ENCODE measurements at regions not wholly inside any gene's neighbourhood (a gene's known extent, or its start where the extent isn't known, plus 50 kb on each side); places are given as distances from the start of the nearest gene placed in this dataset.

GRCh38 chr7:26608402-26608801, 256.0 kb downstream of the SKAP2 start:
- 75 to 86% (median 81%) methylated on average over 6 of the region's 6 CpGs for WGBS, 3 donors
- no peak for FAIRE-seq
- Histone ChIP-seq H3K9me3 (ENCODE audit: control insufficient read depth in 2 of 2, insufficient read depth in 1 of 2, low read depth in 1 of 2, low read length in 1 of 2) (no peaks in the 10 kb centered on the region), H3K36me3 (ENCODE audit: control insufficient read depth in 3 of 3, insufficient read depth in 2 of 3, low read depth in 1 of 3, low read length in 3 of 3) (no peaks in the 10 kb centered on the region), H3K4me3 (ENCODE audit: low read depth in 1 of 3, low read length in 3 of 3) (no peak overlapping the region), H3K4me1 (ENCODE audit: control insufficient read depth in 3 of 3, insufficient read depth in 2 of 3, low read depth in 1 of 3, low read length in 2 of 3) (no peaks in the 10 kb centered on the region), H3K27ac (ENCODE audit: low read depth in 1 of 3, low read length in 2 of 3) (no peak overlapping the region), H3K27me3 (ENCODE audit: control insufficient read depth in 3 of 3, insufficient read depth in 3 of 3, low read length in 3 of 3) (peaks cover 0 to 7% (median 0%) of the 10 kb centered on the region in 3 donors)
- no peak for DNase-seq

GRCh38 chr7:26609082-26609481, 255.3 kb downstream of the SKAP2 start:
- H3K27me3 ChIP-seq (ENCODE audit: control insufficient read depth in 3 of 3, insufficient read depth in 3 of 3, low read length in 3 of 3): peaks cover 0 to 3% (median 0%) of the 10 kb centered on the region in 3 donors
- H3K36me3 ChIP-seq (ENCODE audit: control insufficient read depth in 3 of 3, insufficient read depth in 2 of 3, low read depth in 1 of 3, low read length in 3 of 3): no peaks in the 10 kb centered on the region
- no peak overlapping the region for H3K27ac ChIP-seq (ENCODE audit: low read depth in 1 of 3, low read length in 2 of 3)
- DNase-seq: no peak
- FAIRE-seq: no peak
- no peaks in the 10 kb centered on the region for H3K9me3 ChIP-seq (ENCODE audit: control insufficient read depth in 2 of 2, insufficient read depth in 1 of 2, low read depth in 1 of 2, low read length in 1 of 2)
- no peaks in the 10 kb centered on the region for H3K4me1 ChIP-seq (ENCODE audit: control insufficient read depth in 3 of 3, insufficient read depth in 2 of 3, low read depth in 1 of 3, low read length in 2 of 3)
- no peak overlapping the region for H3K4me3 ChIP-seq (ENCODE audit: low read depth in 1 of 3, low read length in 3 of 3)
- 50 to 71% (median 64%) methylated on average over 2 of the region's 2 CpGs for WGBS, 3 donors

- no peak for DNase-seq
- Histone ChIP-seq H3K4me1 (ENCODE audit: control insufficient read depth in 3 of 3, insufficient read depth in 2 of 3, low read depth in 1 of 3, low read length in 2 of 3) (no peaks in the 10 kb centered on the region), H3K4me3 (ENCODE audit: low read depth in 1 of 3, low read length in 3 of 3) (no peak overlapping the region), H3K36me3 (ENCODE audit: control insufficient read depth in 3 of 3, insufficient read depth in 2 of 3, low read depth in 1 of 3, low read length in 3 of 3) (no peaks in the 10 kb centered on the region), H3K27me3 (ENCODE audit: control insufficient read depth in 3 of 3, insufficient read depth in 3 of 3, low read length in 3 of 3) (no peaks in the 10 kb centered on the region), H3K9me3 (ENCODE audit: control insufficient read depth in 2 of 2, insufficient read depth in 1 of 2, low read depth in 1 of 2, low read length in 1 of 2) (no peaks in the 10 kb centered on the region), H3K27ac (ENCODE audit: low read depth in 1 of 3, low read length in 2 of 3) (no peak overlapping the region)
- FAIRE-seq: no peak
- 74 to 82% (median 78%) methylated on average over 6 of the region's 6 CpGs for WGBS, 3 donors
These were observed 254.9 kb downstream of the SKAP2 start for GRCh38 chr7:26609532-26609931.

- Histone ChIP-seq H3K27me3 (ENCODE audit: control insufficient read depth in 3 of 3, insufficient read depth in 3 of 3, low read length in 3 of 3) (no peaks in the 10 kb centered on the region), H3K27ac (ENCODE audit: low read depth in 1 of 3, low read length in 2 of 3) (no peak overlapping the region), H3K9me3 (ENCODE audit: control insufficient read depth in 2 of 2, insufficient read depth in 1 of 2, low read depth in 1 of 2, low read length in 1 of 2) (peaks cover 0 to 3% of the 10 kb centered on the region in 2 donors), H3K36me3 (ENCODE audit: control insufficient read depth in 3 of 3, insufficient read depth in 2 of 3, low read depth in 1 of 3, low read length in 3 of 3) (no peaks in the 10 kb centered on the region), H3K4me1 (ENCODE audit: control insufficient read depth in 3 of 3, insufficient read depth in 2 of 3, low read depth in 1 of 3, low read length in 2 of 3) (no peaks in the 10 kb centered on the region), H3K4me3 (ENCODE audit: low read depth in 1 of 3, low read length in 3 of 3) (no peak overlapping the region)
- 93 to 95% (median 95%) methylated on average over 11 of the region's 11 CpGs for WGBS, 3 donors
- no peak for FAIRE-seq
- DNase-seq: no peak
These were observed 251.6 kb downstream of the SKAP2 start for GRCh38 chr7:26612742-26613141.

- FAIRE-seq (no peak), DNase-seq (no peak)
- Histone ChIP-seq H3K27me3 (ENCODE audit: control insufficient read depth in 3 of 3, insufficient read depth in 3 of 3, low read length in 3 of 3) (no peaks in the 10 kb centered on the region), H3K27ac (ENCODE audit: low read depth in 1 of 3, low read length in 2 of 3) (no peak overlapping the region), H3K9me3 (ENCODE audit: control insufficient read depth in 2 of 2, insufficient read depth in 1 of 2, low read depth in 1 of 2, low read length in 1 of 2) (peaks cover 0 to 3% of the 10 kb centered on the region in 2 donors), H3K4me1 (ENCODE audit: control insufficient read depth in 3 of 3, insufficient read depth in 2 of 3, low read depth in 1 of 3, low read length in 2 of 3) (no peaks in the 10 kb centered on the region), H3K36me3 (ENCODE audit: control insufficient read depth in 3 of 3, insufficient read depth in 2 of 3, low read depth in 1 of 3, low read length in 3 of 3) (no peaks in the 10 kb centered on the region), H3K4me3 (ENCODE audit: low read depth in 1 of 3, low read length in 3 of 3) (no peak overlapping the region)
- 85 to 90% (median 85%) methylated on average over 11 of the region's 11 CpGs for WGBS, 3 donors
These were observed 249.9 kb downstream of the SKAP2 start for GRCh38 chr7:26614503-26614902.

GRCh38 chr7:26616235-26616634, 248.2 kb downstream of the SKAP2 start:
- Histone ChIP-seq H3K9me3 (ENCODE audit: control insufficient read depth in 2 of 2, insufficient read depth in 1 of 2, low read depth in 1 of 2, low read length in 1 of 2) (peaks cover 0 to 3% of the 10 kb centered on the region in 2 donors), H3K27ac (ENCODE audit: low read depth in 1 of 3, low read length in 2 of 3) (no peak overlapping the region), H3K4me1 (ENCODE audit: control insufficient read depth in 3 of 3, insufficient read depth in 2 of 3, low read depth in 1 of 3, low read length in 2 of 3) (no peaks in the 10 kb centered on the region), H3K4me3 (ENCODE audit: low read depth in 1 of 3, low read length in 3 of 3) (no peak overlapping the region), H3K27me3 (ENCODE audit: control insufficient read depth in 3 of 3, insufficient read depth in 3 of 3, low read length in 3 of 3) (no peaks in the 10 kb centered on the region), H3K36me3 (ENCODE audit: control insufficient read depth in 3 of 3, insufficient read depth in 2 of 3, low read depth in 1 of 3, low read length in 3 of 3) (no peaks in the 10 kb centered on the region)
- DNase-seq (peak in 1 of 2 donors; percentile 2), FAIRE-seq (no peak)
- 61 to 87% (median 76%) methylated on average over 7 of the region's 7 CpGs for WGBS, 3 donors

GRCh38 chr7:26617066-26617465, 247.3 kb downstream of the SKAP2 start:
- Histone ChIP-seq H3K4me1 (ENCODE audit: control insufficient read depth in 3 of 3, insufficient read depth in 2 of 3, low read depth in 1 of 3, low read length in 2 of 3) (no peaks in the 10 kb centered on the region), H3K4me3 (ENCODE audit: low read depth in 1 of 3, low read length in 3 of 3) (no peak overlapping the region), H3K27me3 (ENCODE audit: control insufficient read depth in 3 of 3, insufficient read depth in 3 of 3, low read length in 3 of 3) (no peaks in the 10 kb centered on the region), H3K27ac (ENCODE audit: low read depth in 1 of 3, low read length in 2 of 3) (no peak overlapping the region), H3K36me3 (ENCODE audit: control insufficient read depth in 3 of 3, insufficient read depth in 2 of 3, low read depth in 1 of 3, low read length in 3 of 3) (no peaks in the 10 kb centered on the region), H3K9me3 (ENCODE audit: control insufficient read depth in 2 of 2, insufficient read depth in 1 of 2, low read depth in 1 of 2, low read length in 1 of 2) (peaks cover 0 to 3% of the 10 kb centered on the region in 2 donors)
- WGBS, 3 donors: 81 to 91% (median 89%) methylated on average over 7 of the region's 7 CpGs
- FAIRE-seq: no peak
- no peak for DNase-seq

Measured in small intestine (tissue), 7 donors.